ENCODE measurements at regions not wholly inside any gene's neighbourhood (a gene's known extent, or its start where the extent isn't known, plus 50 kb on each side); places are given as distances from the start of the nearest gene placed in this dataset.

- TF ChIP-seq CTCF (IDR thresholded peaks at IDR 0.05), result no peak
- TF ChIP-seq POLR2A (IDR thresholded peaks at IDR 0.05), result no peak
Measured at GRCh38 chr10:131729361-131729760, 171.4 kb upstream of the PPP2R2D start.

Data from testis (tissue), 2 donors.